ENCODE measurements at regions not wholly inside any gene's neighbourhood (a gene's known extent, or its start where the extent isn't known, plus 50 kb on each side); places are given as distances from the start of the nearest gene placed in this dataset.

- TF ChIP-seq CTCF (IDR thresholded peaks at IDR 0.05; ENCODE audit: extremely low read depth, low read depth, low read length): no peak
- Histone ChIP-seq H3K79me2 (ENCODE audit: insufficient read depth, low read length) (no peaks in the 10 kb centered on the region), H2AFZ (ENCODE audit: low read length) (no peak overlapping the region), H4K20me1 (ENCODE audit: insufficient read depth, low read length) (no peaks in the 10 kb centered on the region), H3K36me3 (ENCODE audit: insufficient read depth, low read length) (no peaks in the 10 kb centered on the region), H3K4me3 (ENCODE audit: insufficient read depth, low read length) (no peak overlapping the region), H3K4me1 (ENCODE audit: insufficient read depth, low read length) (no peaks in the 10 kb centered on the region), H3K27me3 (ENCODE audit: insufficient read depth, low read length) (no peaks in the 10 kb centered on the region), H3K4me2 (ENCODE audit: insufficient read depth, low read length) (no peak overlapping the region), H3K9me3 (ENCODE audit: low read depth, low read length) (no peaks in the 10 kb centered on the region), H3K27ac (ENCODE audit: low read depth, low read length) (no peak overlapping the region)
- DNase-seq (ENCODE audit: insufficient read length, low spot score, missing footprints): no peak
These were observed 176.2 kb downstream of the RFC3 start for GRCh38 chr13:33994198-33994597.

- Histone ChIP-seq H3K79me2 (ENCODE audit: insufficient read depth, low read length) (no peaks in the 10 kb centered on the region), H3K4me1 (ENCODE audit: insufficient read depth, low read length) (no peaks in the 10 kb centered on the region), H2AFZ (ENCODE audit: low read length) (no peak overlapping the region), H3K4me3 (ENCODE audit: insufficient read depth, low read length) (no peak overlapping the region), H3K27me3 (ENCODE audit: insufficient read depth, low read length) (no peaks in the 10 kb centered on the region), H3K4me2 (ENCODE audit: insufficient read depth, low read length) (no peak overlapping the region), H3K36me3 (ENCODE audit: insufficient read depth, low read length) (no peaks in the 10 kb centered on the region), H3K27ac (ENCODE audit: low read depth, low read length) (no peak overlapping the region), H3K9me3 (ENCODE audit: low read depth, low read length) (no peaks in the 10 kb centered on the region), H4K20me1 (ENCODE audit: insufficient read depth, low read length) (no peaks in the 10 kb centered on the region)
- TF ChIP-seq CTCF (IDR thresholded peaks at IDR 0.05; ENCODE audit: extremely low read depth, low read depth, low read length): no peak
- no peak for DNase-seq (ENCODE audit: insufficient read length, low spot score, missing footprints)
These were observed 177.0 kb downstream of the RFC3 start for GRCh38 chr13:33994826-33995502.

GRCh38 chr13:33996636-33997035 lies 178.7 kb downstream of the RFC3 start:
- H2AFZ ChIP-seq (ENCODE audit: low read length): no peak overlapping the region
- no peaks in the 10 kb centered on the region for H3K79me2 ChIP-seq (ENCODE audit: insufficient read depth, low read length)
- no peak overlapping the region for H3K4me3 ChIP-seq (ENCODE audit: insufficient read depth, low read length)
- no peaks in the 10 kb centered on the region for H3K9me3 ChIP-seq (ENCODE audit: low read depth, low read length)
- H3K27ac ChIP-seq (ENCODE audit: low read depth, low read length): no peak overlapping the region
- no peaks in the 10 kb centered on the region for H3K27me3 ChIP-seq (ENCODE audit: insufficient read depth, low read length)
- H3K36me3 ChIP-seq (ENCODE audit: insufficient read depth, low read length): no peaks in the 10 kb centered on the region
- H3K4me1 ChIP-seq (ENCODE audit: insufficient read depth, low read length): no peaks in the 10 kb centered on the region
- TF ChIP-seq CTCF (IDR thresholded peaks at IDR 0.05; ENCODE audit: extremely low read depth, low read depth, low read length): no peak
- no peak for DNase-seq (ENCODE audit: insufficient read length, low spot score, missing footprints)
- H3K4me2 ChIP-seq (ENCODE audit: insufficient read depth, low read length): no peak overlapping the region
- H4K20me1 ChIP-seq (ENCODE audit: insufficient read depth, low read length): no peaks in the 10 kb centered on the region

GRCh38 chr13:33997574-33997973 lies 179.6 kb downstream of the RFC3 start:
- no peak for DNase-seq (ENCODE audit: insufficient read length, low spot score, missing footprints)
- no peak overlapping the region for H3K4me3 ChIP-seq (ENCODE audit: insufficient read depth, low read length)
- H3K79me2 ChIP-seq (ENCODE audit: insufficient read depth, low read length): no peaks in the 10 kb centered on the region
- no peaks in the 10 kb centered on the region for H3K27me3 ChIP-seq (ENCODE audit: insufficient read depth, low read length)
- H3K4me2 ChIP-seq (ENCODE audit: insufficient read depth, low read length): no peak overlapping the region
- no peaks in the 10 kb centered on the region for H4K20me1 ChIP-seq (ENCODE audit: insufficient read depth, low read length)
- no peaks in the 10 kb centered on the region for H3K9me3 ChIP-seq (ENCODE audit: low read depth, low read length)
- H3K4me1 ChIP-seq (ENCODE audit: insufficient read depth, low read length): no peaks in the 10 kb centered on the region
- no peak for TF ChIP-seq CTCF (IDR thresholded peaks at IDR 0.05; ENCODE audit: extremely low read depth, low read depth, low read length)
- H3K36me3 ChIP-seq (ENCODE audit: insufficient read depth, low read length): no peaks in the 10 kb centered on the region
- H2AFZ ChIP-seq (ENCODE audit: low read length): no peak overlapping the region
- no peak overlapping the region for H3K27ac ChIP-seq (ENCODE audit: low read depth, low read length)
